Neutrophil (primary cell): ENCODE measurements at regions not wholly inside any gene's neighbourhood (a gene's known extent, or its start where the extent isn't known, plus 50 kb on each side); places are given as distances from the start of the nearest gene placed in this dataset.

Experiments
- H3K27ac ChIP-seq: fragments of 200-600 bp; sonication (generic); 2 replicates; pipeline ENCODE4 v1.5.1; 2016; ENCODE audit warnings: mild to moderate bottlenecking, moderate library complexity
- H3K27me3 ChIP-seq: fragments of 200-600 bp; sonication (generic); 2 replicates; pipeline ENCODE4 v1.6.0; 2016; ENCODE audit warnings: mild to moderate bottlenecking
- H3K36me3 ChIP-seq: fragments of 200-600 bp; sonication (generic); 2 replicates; pipeline ENCODE4 v1.5.1; 2017
- H3K4me1 ChIP-seq, 2 experiments: fragments of 200-600 bp in 1 of 2; sonication (generic) in 1 of 2; 1 replicate in 1 of 2; 2 replicates in 1 of 2; pipeline versions ENCODE4 v1.5.1 to v1.6.1; 2013 to 2016; ENCODE audit warnings: low read depth in 1 of 2, low read length in 1 of 2, mild to moderate bottlenecking in 1 of 2, moderate library complexity in 1 of 2; ENCODE audit not compliant: control insufficient read depth in 1 of 2, insufficient read depth in 1 of 2
- H3K4me3 ChIP-seq, 2 experiments: fragments of 200-600 bp in 1 of 2; sonication (generic) in 1 of 2; 1 replicate in 1 of 2; 2 replicates in 1 of 2; pipeline ENCODE4 v1.5.1; 2013 to 2016; ENCODE audit warnings: low read depth in 1 of 2, low read length in 1 of 2, mild to moderate bottlenecking in 1 of 2, moderate library complexity in 1 of 2
- H3K9me3 ChIP-seq: fragments of 200-600 bp; sonication (generic); 2 replicates; pipeline ENCODE4 v1.5.1; 2016
- CTCF ChIP-seq: fragments of 200-600 bp; sonication (generic); IDR thresholded peaks from 2 replicates; pipeline ENCODE4 v1.5.1; 2016; ENCODE audit warnings: antibody characterized with exemption

GRCh38 chr16:35561346-35561745 lies 2101.9 kb downstream of the TP53TG3F start:
- H3K27ac ChIP-seq: no peak overlapping the region
- H3K9me3 ChIP-seq: no peaks in the 10 kb centered on the region
- H3K4me3 ChIP-seq: no peak overlapping the region
- no peak for TF ChIP-seq CTCF
- no peaks in the 10 kb centered on the region for H3K4me1 ChIP-seq
- H3K27me3 ChIP-seq: no peaks in the 10 kb centered on the region
- H3K36me3 ChIP-seq: no peaks in the 10 kb centered on the region

GRCh38 chr16:35562471-35562870 lies 2103.1 kb downstream of the TP53TG3F start:
- Histone ChIP-seq H3K27me3 (no peaks in the 10 kb centered on the region), H3K9me3 (no peaks in the 10 kb centered on the region), H3K4me1 (no peaks in the 10 kb centered on the region), H3K27ac (no peak overlapping the region), H3K36me3 (no peaks in the 10 kb centered on the region), H3K4me3 (no peak overlapping the region)
- no peak for TF ChIP-seq CTCF

GRCh38 chr16:35562919-35563318 lies 2103.5 kb downstream of the TP53TG3F start:
- Histone ChIP-seq H3K36me3 (no peaks in the 10 kb centered on the region), H3K27ac (no peak overlapping the region), H3K4me1 (no peaks in the 10 kb centered on the region), H3K9me3 (no peaks in the 10 kb centered on the region), H3K4me3 (no peak overlapping the region), H3K27me3 (no peaks in the 10 kb centered on the region)
- no peak for TF ChIP-seq CTCF

- H3K36me3 ChIP-seq: no peaks in the 10 kb centered on the region
- H3K9me3 ChIP-seq: no peaks in the 10 kb centered on the region
- H3K4me1 ChIP-seq: no peaks in the 10 kb centered on the region
- no peaks in the 10 kb centered on the region for H3K27me3 ChIP-seq
- no peak for TF ChIP-seq CTCF
- no peak overlapping the region for H3K27ac ChIP-seq
- H3K4me3 ChIP-seq: no peak overlapping the region
Measured at GRCh38 chr16:35564148-35564547, 2104.7 kb downstream of the TP53TG3F start.

GRCh38 chr16:35564889-35565288 lies 2105.5 kb downstream of the TP53TG3F start:
- no peaks in the 10 kb centered on the region for H3K4me1 ChIP-seq
- TF ChIP-seq CTCF: no peak
- H3K27me3 ChIP-seq: no peaks in the 10 kb centered on the region
- H3K27ac ChIP-seq: no peak overlapping the region
- H3K9me3 ChIP-seq: no peaks in the 10 kb centered on the region
- H3K36me3 ChIP-seq: no peaks in the 10 kb centered on the region
- no peak overlapping the region for H3K4me3 ChIP-seq

- H3K4me3 ChIP-seq: no peak overlapping the region
- H3K9me3 ChIP-seq: no peaks in the 10 kb centered on the region
- no peaks in the 10 kb centered on the region for H3K4me1 ChIP-seq
- no peaks in the 10 kb centered on the region for H3K27me3 ChIP-seq
- no peaks in the 10 kb centered on the region for H3K36me3 ChIP-seq
- no peak for TF ChIP-seq CTCF
- no peak overlapping the region for H3K27ac ChIP-seq
Measured at GRCh38 chr16:35565626-35566025, 2106.2 kb downstream of the TP53TG3F start.
